Sigmoid colon (tissue), 6 donors: ENCODE measurements at regions not wholly inside any gene's neighbourhood (a gene's known extent, or its start where the extent isn't known, plus 50 kb on each side); places are given as distances from the start of the nearest gene placed in this dataset.

Source experiments
- DNase-seq: peaks from one replicate; pipeline ENCODE4 v3.0.0-alpha.2; 2019
- H3K27ac ChIP-seq, 4 donors: fragments of 200-600 bp; sonication (generic); one replicate each; pipeline ENCODE4 v1.5.1; 2016 to 2019; ENCODE audit warnings: mild to moderate bottlenecking in 1 of 4
- H3K27me3 ChIP-seq, 3 donors: fragments of 200-600 bp; sonication (generic); one replicate each; pipeline ENCODE4 v1.5.1; 2019; ENCODE audit warnings: mild to moderate bottlenecking in 1 of 3
- H3K36me3 ChIP-seq, 4 donors: fragments of 200-600 bp; sonication (generic); one replicate each; pipeline ENCODE4 v1.5.1; 2016 to 2019
- H3K4me1 ChIP-seq, 4 donors: fragments of 200-600 bp; sonication (generic); one replicate each; pipeline ENCODE4 v1.5.1; 2017 to 2019
- H3K4me3 ChIP-seq, 4 donors: fragments of 200-600 bp; sonication (generic); one replicate each; pipeline ENCODE4 v1.5.1; 2017 to 2019; ENCODE audit warnings: mild to moderate bottlenecking in 2 of 4, moderate library complexity in 1 of 4
- H3K9me3 ChIP-seq, 4 donors: fragments of 200-600 bp in 3 of 4; sonication (generic) in 3 of 4; one replicate each; pipeline versions ENCODE4 v1.5.1 to v1.6.1; 2013 to 2019
- CTCF ChIP-seq, 4 experiments: fragments of 450-650 bp in 3 of 4; fragments of 200-600 bp in 1 of 4; IDR thresholded peaks; one replicate each; pipeline ENCODE4 v1.5.1; 2016 to 2019; ENCODE audit warnings: antibody characterized with exemption in 4 of 4, mild to moderate bottlenecking in 3 of 4, moderate library complexity in 2 of 4
- EP300 ChIP-seq, 4 donors: sonication (generic); formaldehyde crosslinking; IDR thresholded peaks; one replicate each; pipeline ENCODE4 v1.6.1; 2017; ENCODE audit warnings: antibody characterized with exemption in 4 of 4
- POLR2A ChIP-seq, 2 donors: fragments of 450-650 bp; IDR thresholded peaks; one replicate each; pipeline ENCODE4 v1.6.1; 2016; ENCODE audit warnings: antibody characterized with exemption in 2 of 2, mild to moderate bottlenecking in 2 of 2, moderate library complexity in 2 of 2
- POLR2AphosphoS5 ChIP-seq, 4 donors: sonication (generic); formaldehyde crosslinking; IDR thresholded peaks; one replicate each; pipeline ENCODE4 v1.6.1; 2017; ENCODE audit warnings: antibody characterized with exemption in 4 of 4
- WGBS, 2 donors: extraction: QIAGEN DNeasy Blood & Tissue Kit; methylation state at CpG; one replicate each; pipeline ENCODE4 v1.1.7; 2013; 5-methylcytosine and 5-hydroxymethylcytosine counted together
- intact Hi-C: fragments of 100-400 bp; cut with DNase I; formaldehyde crosslinking; loops from one replicate; pipeline ENCODE4 v1.15.1; 2023
- donor health status: healthy with polysubstance abuse.
- donor health status: healthy.

- no peak overlapping the region for H3K27ac ChIP-seq
- 97 to 100% methylated on average over 1 of the region's 1 CpG for WGBS, 2 donors
- intact Hi-C loops: no loop called here
- H3K36me3 ChIP-seq: no peaks in the 10 kb centered on the region
- DNase-seq: no peak
- H3K27me3 ChIP-seq: no peaks in the 10 kb centered on the region
- H3K4me1 ChIP-seq: peaks cover 0 to 9% (median 0%) of the 10 kb centered on the region in 4 donors
- TF ChIP-seq POLR2AphosphoS5 (IDR thresholded peaks at IDR 0.05) (no peak), POLR2A (IDR thresholded peaks at IDR 0.05) (no peak), CTCF (IDR thresholded peaks at IDR 0.05) (no peak), EP300 (IDR thresholded peaks at IDR 0.05) (no peak)
- H3K9me3 ChIP-seq: no peaks in the 10 kb centered on the region
- no peak overlapping the region for H3K4me3 ChIP-seq
These were observed 758.4 kb upstream of the SLITRK1 start for GRCh38 chr13:84640691-84641090.

GRCh38 chr13:84630476-84630875, 748.2 kb upstream of the SLITRK1 start:
- Histone ChIP-seq H3K4me1 (no peaks in the 10 kb centered on the region), H3K9me3 (no peaks in the 10 kb centered on the region), H3K36me3 (no peaks in the 10 kb centered on the region), H3K27ac (no peak overlapping the region), H3K4me3 (no peak overlapping the region), H3K27me3 (no peaks in the 10 kb centered on the region)
- DNase-seq: no peak
- WGBS, 2 donors: 95 to 97% methylated on average over 3 of the region's 3 CpGs
- TF ChIP-seq POLR2AphosphoS5 (IDR thresholded peaks at IDR 0.05) (no peak), CTCF (IDR thresholded peaks at IDR 0.05) (no peak), EP300 (IDR thresholded peaks at IDR 0.05) (no peak), POLR2A (IDR thresholded peaks at IDR 0.05) (no peak)
- intact Hi-C loops: no loop called here

- TF ChIP-seq POLR2A (IDR thresholded peaks at IDR 0.05): no peak
- no peak for TF ChIP-seq EP300 (IDR thresholded peaks at IDR 0.05)
- TF ChIP-seq CTCF (IDR thresholded peaks at IDR 0.05): no peak
- TF ChIP-seq POLR2AphosphoS5 (IDR thresholded peaks at IDR 0.05): no peak
- Histone ChIP-seq H3K36me3 (no peaks in the 10 kb centered on the region), H3K27me3 (no peaks in the 10 kb centered on the region), H3K27ac (no peak overlapping the region), H3K4me1 (no peaks in the 10 kb centered on the region), H3K4me3 (no peak overlapping the region), H3K9me3 (no peaks in the 10 kb centered on the region)
- DNase-seq: no peak
- intact Hi-C loops: no loop called here
These were observed 734.6 kb upstream of the SLITRK1 start for GRCh38 chr13:84616864-84617263.

- no peak for TF ChIP-seq POLR2AphosphoS5 (IDR thresholded peaks at IDR 0.05)
- TF ChIP-seq POLR2A (IDR thresholded peaks at IDR 0.05): no peak
- TF ChIP-seq EP300 (IDR thresholded peaks at IDR 0.05): no peak
- TF ChIP-seq CTCF (IDR thresholded peaks at IDR 0.05): no peak
- Histone ChIP-seq H3K9me3 (no peaks in the 10 kb centered on the region), H3K36me3 (no peaks in the 10 kb centered on the region), H3K4me1 (peaks cover 0 to 16% (median 13%) of the 10 kb centered on the region in 4 donors), H3K4me3 (no peak overlapping the region), H3K27ac (no peak overlapping the region), H3K27me3 (no peaks in the 10 kb centered on the region)
- intact Hi-C loops: no loop called here
- no peak for DNase-seq
- 75 to 77% methylated on average over 1 of the region's 1 CpG for WGBS, 2 donors
These were observed 727.4 kb upstream of the SLITRK1 start for GRCh38 chr13:84609716-84610115.

DNA sequence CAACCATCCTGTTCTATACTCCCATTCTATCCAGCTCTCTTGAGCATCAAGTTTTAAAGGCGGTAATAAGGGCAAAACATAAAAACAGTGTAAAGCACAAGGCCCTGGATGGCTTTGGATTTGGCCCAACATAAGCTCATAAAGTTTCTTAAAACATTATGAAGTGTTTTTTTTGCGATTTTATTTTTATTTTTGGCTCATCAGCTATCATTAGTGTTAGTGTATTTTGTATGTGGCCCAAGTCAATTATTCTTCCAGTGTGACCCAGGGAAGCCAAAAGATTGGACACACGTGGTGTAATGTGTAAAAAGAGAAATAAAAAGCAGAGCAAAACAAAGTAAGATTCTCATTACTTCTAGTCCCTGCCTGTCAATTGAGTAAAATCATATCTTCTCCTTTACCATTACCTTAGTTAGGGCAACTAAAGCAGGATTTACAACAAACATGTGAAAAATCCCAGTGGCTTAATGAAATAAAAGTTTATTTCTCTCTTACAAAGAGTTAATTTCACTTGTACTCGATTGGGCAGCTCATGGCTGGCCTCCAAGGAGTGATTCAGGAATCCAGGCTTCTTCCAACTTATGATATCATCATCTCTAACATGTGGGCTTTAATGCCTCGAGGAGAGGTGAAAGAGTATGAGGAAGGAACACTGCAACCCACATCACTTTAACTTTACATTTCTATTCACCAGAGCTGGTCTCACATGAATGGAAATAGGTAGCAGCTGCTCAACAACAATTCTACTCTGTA, 725.2 kb upstream of the SLITRK1 start:
- Histone ChIP-seq H3K27ac (peak overlapping the region in 2 of 4 donors; percentile 30), H3K9me3 (no peaks in the 10 kb centered on the region), H3K36me3 (no peaks in the 10 kb centered on the region), H3K4me1 (peaks cover 0 to 16% (median 13%) of the 10 kb centered on the region in 4 donors), H3K27me3 (no peaks in the 10 kb centered on the region), H3K4me3 (no peak overlapping the region)
- TF ChIP-seq EP300 (IDR thresholded peaks at IDR 0.05): no peak
- no peak for TF ChIP-seq POLR2AphosphoS5 (IDR thresholded peaks at IDR 0.05)
- TF ChIP-seq POLR2A (IDR thresholded peaks at IDR 0.05): no peak
- no peak for TF ChIP-seq CTCF (IDR thresholded peaks at IDR 0.05)
- intact Hi-C loops: no loop called here
- no peak for DNase-seq
- 20 to 59% methylated on average over 5 of the region's 5 CpGs for WGBS, 2 donors
